Trophoblast cell (in vitro differentiated cells and primary cell): ENCODE measurements at regions not wholly inside any gene's neighbourhood (a gene's known extent, or its start where the extent isn't known, plus 50 kb on each side); places are given as distances from the start of the nearest gene placed in this dataset.

ENCODE experiments used
- DNase-seq, 2 donors: peaks; one replicate each; pipeline ENCODE4 v3.0.0-alpha.2; 2016
- H2AFZ ChIP-seq: 2 replicates; pipeline ENCODE4 v1.6.1; 2013; ENCODE audit warnings: low read length, moderate library complexity, mild to moderate bottlenecking; ENCODE audit not compliant: insufficient read depth, poor library complexity
- H2AK5ac ChIP-seq: 2 replicates; pipeline ENCODE4 v1.6.1; 2013; ENCODE audit warnings: mild to moderate bottlenecking, low read length
- H2BK120ac ChIP-seq: 2 replicates; pipeline ENCODE4 v1.6.1; 2013; ENCODE audit warnings: low read length, mild to moderate bottlenecking, moderate library complexity; ENCODE audit not compliant: insufficient read depth, poor library complexity
- H2BK12ac ChIP-seq: 2 replicates; pipeline ENCODE4 v1.6.1; 2013; ENCODE audit warnings: mild to moderate bottlenecking, low read length, moderate library complexity
- H2BK5ac ChIP-seq: 2 replicates; pipeline ENCODE4 v1.6.1; 2013; ENCODE audit warnings: low read length, low read depth, moderate library complexity, mild to moderate bottlenecking; ENCODE audit not compliant: poor library complexity
- H3K14ac ChIP-seq: 2 replicates; pipeline ENCODE4 v1.6.1; 2013; ENCODE audit warnings: mild to moderate bottlenecking, low read length
- H3K18ac ChIP-seq: 2 replicates; pipeline ENCODE4 v1.6.1; 2013; ENCODE audit warnings: mild to moderate bottlenecking, low read length
- H3K23ac ChIP-seq: 2 replicates; pipeline ENCODE4 v1.6.1; 2013; ENCODE audit warnings: low read length
- H3K27ac ChIP-seq: 2 replicates; pipeline ENCODE4 v1.5.1; 2013; ENCODE audit warnings: low read depth, mild to moderate bottlenecking, inconsistent platforms, low read length, moderate library complexity
- H3K27me3 ChIP-seq: 2 replicates; pipeline ENCODE4 v1.6.1; 2013; ENCODE audit warnings: inconsistent platforms, mild to moderate bottlenecking, low read length, moderate library complexity; ENCODE audit not compliant: insufficient read depth
- H3K36me3 ChIP-seq, 2 experiments: 1 replicate in 1 of 2; 2 replicates in 1 of 2; pipeline ENCODE4 v1.6.1; 2013; ENCODE audit warnings: low read length in 2 of 2, mild to moderate bottlenecking in 2 of 2, moderate library complexity in 1 of 2; ENCODE audit not compliant: insufficient read depth in 2 of 2, control insufficient read depth in 1 of 2
- H3K4ac ChIP-seq: 2 replicates; pipeline ENCODE4 v1.6.1; 2013; ENCODE audit warnings: low read depth, mild to moderate bottlenecking, low read length, moderate library complexity
- H3K4me1 ChIP-seq, 2 experiments: 1 replicate in 1 of 2; 2 replicates in 1 of 2; pipeline ENCODE4 v1.6.1; 2013; ENCODE audit warnings: low read length in 2 of 2, mild to moderate bottlenecking in 2 of 2, moderate library complexity in 1 of 2; ENCODE audit not compliant: insufficient read depth in 2 of 2, control insufficient read depth in 1 of 2
- H3K4me2 ChIP-seq: 2 replicates; pipeline ENCODE4 v1.6.1; 2013; ENCODE audit warnings: inconsistent platforms, mild to moderate bottlenecking, low read length, moderate library complexity
- H3K4me3 ChIP-seq: 2 replicates; pipeline ENCODE4 v1.5.1; 2013; ENCODE audit warnings: mild to moderate bottlenecking, low read depth, low read length, inconsistent platforms
- H3K79me1 ChIP-seq: one replicate; pipeline ENCODE4 v1.6.1; 2013; ENCODE audit warnings: low read length
- H3K79me2 ChIP-seq: 2 replicates; pipeline ENCODE4 v1.6.1; 2013; ENCODE audit warnings: low read length, mild to moderate bottlenecking; ENCODE audit not compliant: control insufficient read depth, insufficient read depth, poor library complexity
- H3K9ac ChIP-seq: 2 replicates; pipeline ENCODE4 v1.6.1; 2013; ENCODE audit warnings: mild to moderate bottlenecking, low read length
- H3K9me3 ChIP-seq: 2 replicates; pipeline ENCODE4 v1.6.1; 2013; ENCODE audit warnings: low read depth, mild to moderate bottlenecking, control low read depth, inconsistent platforms, low read length; ENCODE audit not compliant: insufficient read depth
- H4K12ac ChIP-seq: 2 replicates; pipeline ENCODE4 v1.6.1; 2013; ENCODE audit warnings: low read depth, mild to moderate bottlenecking, low read length, moderate library complexity
- H4K8ac ChIP-seq: 2 replicates; pipeline ENCODE4 v1.6.1; 2013; ENCODE audit warnings: low read depth, mild to moderate bottlenecking, low read length, moderate library complexity
- H4K91ac ChIP-seq: one replicate; pipeline ENCODE4 v1.6.1; 2013; ENCODE audit warnings: low read depth, mild to moderate bottlenecking, low read length, moderate library complexity
- whole genome bisulfite sequencing: extraction: QIAGEN DNeasy Blood & Tissue Kit; methylation state at CpG from one replicate; pipeline ENCODE4 v1.1.7; 2013; ENCODE audit warnings: missing lambda C conversion rate; ENCODE audit not compliant: insufficient read length, insufficient coverage; ENCODE audit errors: extremely low coverage; 5-methylcytosine and 5-hydroxymethylcytosine counted together

DNA sequence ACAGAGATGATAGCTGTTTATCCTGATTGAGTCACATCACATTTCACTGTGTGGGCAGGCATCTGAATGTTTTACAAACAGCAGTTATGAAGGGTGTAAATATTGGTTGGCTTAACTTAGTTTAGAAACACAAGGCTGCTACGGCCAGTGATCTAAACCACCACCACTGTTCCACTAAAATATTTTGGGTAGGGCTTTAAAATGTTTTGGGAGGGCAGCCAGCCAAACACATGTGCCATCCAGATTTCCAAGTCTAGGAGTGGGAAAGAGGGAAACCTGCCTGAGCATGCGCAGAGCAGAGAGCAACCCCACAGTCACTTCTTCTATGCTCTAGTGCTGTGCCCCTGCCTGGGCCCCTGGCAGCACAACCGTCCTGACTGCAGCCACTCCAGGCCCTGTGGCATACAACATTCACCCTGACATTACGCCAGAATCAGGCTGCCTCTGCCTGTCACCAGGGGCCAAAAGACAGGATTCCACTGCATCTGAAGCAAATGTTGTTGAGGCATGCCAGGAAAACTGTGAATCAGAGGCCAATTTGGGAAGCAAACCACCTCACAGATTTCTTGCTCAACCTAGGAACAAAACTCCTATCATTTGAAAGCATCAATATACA lies 74.8 kb upstream of the COL5A2 start:
- Histone ChIP-seq H3K9ac (no peak overlapping the region), H3K18ac (no peak overlapping the region), H3K14ac (no peak overlapping the region), H3K79me1 (no peaks in the 10 kb centered on the region), H3K4me3 (peak overlapping the region; percentile 28), H3K79me2 (no peaks in the 10 kb centered on the region), H3K23ac (no peak overlapping the region), H3K4me1 (peaks cover 0 to 2% of the 10 kb centered on the region in 2 experiments), H4K12ac (no peak overlapping the region), H3K9me3 (peaks cover 2% of the 10 kb centered on the region), H2AFZ (no peak overlapping the region), H3K4me2 (no peak overlapping the region), H4K8ac (no peak overlapping the region), H3K36me3 (no peaks in the 10 kb centered on the region), H3K27ac (no peak overlapping the region), H4K91ac (no peak overlapping the region), H2AK5ac (no peak overlapping the region), H2BK5ac (no peak overlapping the region), H2BK12ac (no peak overlapping the region), H3K4ac (no peak overlapping the region), H3K27me3 (no peaks in the 10 kb centered on the region), H2BK120ac (no peak overlapping the region)
- no peak for DNase-seq
- no CpG with 5 or more reads among the region's 4 CpGs for WGBS

DNA sequence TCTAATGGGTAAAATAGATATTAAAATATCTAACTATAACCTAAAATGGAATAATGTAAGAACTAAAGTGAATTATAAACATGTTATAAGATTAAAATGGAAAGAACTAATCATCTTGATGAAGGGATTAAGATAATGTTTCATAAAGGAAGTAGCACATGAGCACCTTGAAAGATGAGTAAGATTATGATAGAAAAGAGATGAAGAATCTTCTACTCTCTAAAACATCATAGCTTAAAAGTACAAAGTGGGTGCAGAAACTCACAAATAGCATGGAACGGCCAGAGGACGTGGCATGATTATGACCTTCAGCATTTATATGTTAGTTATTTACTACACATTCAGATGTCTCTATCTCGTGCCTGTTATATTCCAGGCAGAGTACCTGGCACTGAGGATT lies 76.2 kb upstream of the COL5A2 start:
- H3K4me2 ChIP-seq: no peak overlapping the region

DNA sequence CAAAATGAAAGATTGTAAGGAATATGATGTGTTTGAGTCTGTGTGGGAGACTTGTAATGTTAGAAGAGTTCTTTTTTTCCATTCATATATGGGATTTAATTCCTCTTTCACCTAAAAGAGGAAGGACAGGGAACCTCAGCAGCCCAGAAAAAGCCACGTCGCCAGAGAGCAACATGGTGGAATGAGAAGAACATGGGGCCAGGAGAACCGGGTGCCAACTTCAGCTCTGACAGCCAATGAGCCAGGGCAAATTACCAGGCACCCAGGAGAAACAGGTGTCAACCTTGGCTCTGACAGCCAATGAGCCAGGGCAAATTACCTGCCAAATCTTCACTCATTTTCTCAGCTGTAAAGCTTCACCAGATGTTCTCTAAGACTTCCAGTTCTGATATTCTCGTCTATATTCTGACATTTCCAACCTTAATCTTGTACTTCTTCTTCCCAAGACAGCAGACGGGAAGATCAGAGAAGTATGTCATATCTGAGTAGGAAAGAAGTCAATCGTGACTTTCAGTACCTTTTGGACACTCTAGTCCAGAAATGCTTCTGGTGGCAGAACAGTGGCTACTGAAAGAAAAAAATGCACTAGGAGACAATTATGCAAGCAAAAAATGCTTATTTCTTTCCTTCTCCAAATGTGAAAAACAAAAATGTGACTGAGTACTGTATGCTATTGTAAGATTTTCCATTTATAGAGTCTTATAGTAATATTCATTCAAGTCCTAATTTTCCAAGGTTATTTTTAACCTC lies 79.2 kb upstream of the COL5A2 start:
- H2BK5ac ChIP-seq: no peak overlapping the region
- H3K9ac ChIP-seq: no peak overlapping the region
- no peaks in the 10 kb centered on the region for H3K79me2 ChIP-seq
- H2AK5ac ChIP-seq: no peak overlapping the region
- no peak overlapping the region for H3K4ac ChIP-seq
- H2BK120ac ChIP-seq: no peak overlapping the region
- WGBS: no CpG with 5 or more reads among the region's 6 CpGs
- H3K14ac ChIP-seq: no peak overlapping the region
- no peak overlapping the region for H4K8ac ChIP-seq
- H4K12ac ChIP-seq: no peak overlapping the region
- no peak overlapping the region for H2BK12ac ChIP-seq
- no peaks in the 10 kb centered on the region for H3K79me1 ChIP-seq
- no peaks in the 10 kb centered on the region for H3K27me3 ChIP-seq
- H3K4me3 ChIP-seq: no peak overlapping the region
- H3K4me1 ChIP-seq: peaks cover 0 to 2% of the 10 kb centered on the region in 2 experiments
- H3K23ac ChIP-seq: no peak overlapping the region
- H3K18ac ChIP-seq: no peak overlapping the region
- H3K36me3 ChIP-seq: no peaks in the 10 kb centered on the region
- no peak overlapping the region for H4K91ac ChIP-seq
- H3K9me3 ChIP-seq: peaks cover 2% of the 10 kb centered on the region
- DNase-seq: no peak
- no peak overlapping the region for H2AFZ ChIP-seq
- no peak overlapping the region for H3K27ac ChIP-seq
- no peak overlapping the region for H3K4me2 ChIP-seq

More for the DNA sequence above, 76.2 kb upstream of the COL5A2 start:
- Histone ChIP-seq H3K4ac (no peak overlapping the region), H3K23ac (no peak overlapping the region), H2BK120ac (no peak overlapping the region), H4K12ac (no peak overlapping the region), H3K79me1 (no peaks in the 10 kb centered on the region), H3K9ac (no peak overlapping the region), H4K8ac (no peak overlapping the region), H3K14ac (no peak overlapping the region), H3K4me1 (peaks cover 0 to 2% of the 10 kb centered on the region in 2 experiments), H2AK5ac (no peak overlapping the region), H3K4me3 (no peak overlapping the region), H3K36me3 (no peaks in the 10 kb centered on the region), H4K91ac (no peak overlapping the region), H3K18ac (no peak overlapping the region), H3K9me3 (peaks cover 2% of the 10 kb centered on the region), H2AFZ (no peak overlapping the region), H3K27me3 (no peaks in the 10 kb centered on the region), H2BK12ac (no peak overlapping the region), H3K79me2 (no peaks in the 10 kb centered on the region), H2BK5ac (no peak overlapping the region), H3K27ac (no peak overlapping the region)
- no CpG with 5 or more reads among the region's 3 CpGs for WGBS
- DNase-seq: no peak

DNA sequence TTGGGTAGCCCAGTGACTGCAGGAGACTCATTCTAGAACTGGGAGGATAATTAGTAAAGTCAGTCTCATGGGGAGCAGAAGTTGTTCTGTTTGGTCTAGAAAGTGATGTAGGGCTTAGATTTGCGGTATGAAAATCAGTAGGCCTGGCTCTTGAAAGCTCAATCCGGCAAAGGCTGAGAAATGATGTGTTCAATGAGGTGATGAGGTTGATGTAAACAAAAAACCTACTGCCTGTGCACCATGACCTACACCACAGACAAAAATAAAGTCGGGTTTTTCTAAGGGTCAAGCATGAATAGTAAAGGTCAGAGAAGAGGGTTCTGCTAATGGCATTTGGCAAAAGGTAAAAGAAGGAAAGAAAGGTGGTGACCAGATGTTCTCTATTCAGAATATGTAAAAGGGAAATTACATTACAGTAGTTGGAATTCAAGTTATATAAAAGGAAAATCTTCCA lies 80.8 kb upstream of the COL5A2 start:
- Histone ChIP-seq H3K4me3 (no peak overlapping the region), H4K91ac (no peak overlapping the region), H3K9me3 (no peaks in the 10 kb centered on the region), H2BK120ac (no peak overlapping the region), H3K4me1 (no peaks in the 10 kb centered on the region), H3K27me3 (no peaks in the 10 kb centered on the region), H3K79me1 (no peaks in the 10 kb centered on the region), H3K9ac (no peak overlapping the region), H2BK5ac (no peak overlapping the region), H3K23ac (no peak overlapping the region), H4K12ac (no peak overlapping the region), H4K8ac (no peak overlapping the region), H3K79me2 (no peaks in the 10 kb centered on the region), H3K27ac (no peak overlapping the region), H2BK12ac (no peak overlapping the region), H3K4me2 (no peak overlapping the region), H3K18ac (no peak overlapping the region), H2AK5ac (no peak overlapping the region), H3K14ac (no peak overlapping the region), H3K36me3 (no peaks in the 10 kb centered on the region), H3K4ac (no peak overlapping the region), H2AFZ (no peak overlapping the region)
- DNase-seq: no peak
- WGBS: no CpG with 5 or more reads among the region's 3 CpGs
